SK-N-SH treated with all-trans-retinoic acid at 6 μM for 48 hours (cell line): ENCODE measurements at regions not wholly inside any gene's neighbourhood (a gene's known extent, or its start where the extent isn't known, plus 50 kb on each side); places are given as distances from the start of the nearest gene placed in this dataset.

Source experiments
- ATAC-seq: fragments of 200-7000 bp; cut with Tn5 transposase; 3 replicates; pipeline ENCODE4 v1.9.1; 2020; ENCODE audit warnings: mild to moderate bottlenecking, moderate library complexity
- TOX ChIP-seq: fragments of 250-450 bp; sonication (Bioruptor Pico); IDR thresholded peaks from 2 replicates; pipeline ENCODE4 v1.8.0; 2021; ENCODE audit warnings: mild to moderate bottlenecking, moderate library complexity, borderline replicate concordance
- ZFP30 ChIP-seq: fragments of 450-650 bp; formaldehyde crosslinking; IDR thresholded peaks from 2 replicates; pipeline ENCODE4 v1.5.0; 2022; ENCODE audit warnings: mild to moderate bottlenecking, moderate library complexity
- ZNF8 ChIP-seq: fragments of 450-650 bp; formaldehyde crosslinking; IDR thresholded peaks from 2 replicates; pipeline ENCODE4 v1.5.0; 2020; ENCODE audit warnings: mild to moderate bottlenecking, moderate library complexity
- TF ChIP-seq, protein P1 (sequence below): fragments of 250-450 bp; sonication (Bioruptor Pico); IDR thresholded peaks from 2 replicates; pipeline ENCODE4 v1.8.0; 2021; ENCODE audit warnings: low read depth, mild to moderate bottlenecking, moderate library complexity, borderline replicate concordance

DNA sequence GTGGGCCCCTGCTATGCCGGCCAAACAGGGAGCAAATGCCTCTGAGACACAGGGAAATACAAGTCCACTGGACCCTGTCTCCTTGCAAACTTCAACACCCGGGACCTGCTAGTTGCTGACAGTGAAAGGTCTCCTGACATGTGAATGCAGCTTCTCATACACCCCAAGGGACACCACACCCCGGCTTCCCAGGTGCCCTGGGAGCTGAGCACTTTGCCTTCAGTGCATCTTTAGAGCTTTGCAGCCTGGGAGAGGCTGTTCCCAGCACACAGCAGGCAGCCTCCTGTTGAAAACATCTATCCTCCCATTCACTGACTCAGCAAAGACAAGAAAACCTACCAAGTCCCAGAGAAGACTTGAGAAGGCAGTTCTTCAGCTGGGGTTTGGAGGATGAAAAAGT lies 143.4 kb downstream of the COL6A3 start:
- no peak for ATAC-seq
- TF ChIP-seq TOX (CRISPR knock-in tag), result no peak
- TF ChIP-seq, all 23 proteins: peak for 0

DNA sequence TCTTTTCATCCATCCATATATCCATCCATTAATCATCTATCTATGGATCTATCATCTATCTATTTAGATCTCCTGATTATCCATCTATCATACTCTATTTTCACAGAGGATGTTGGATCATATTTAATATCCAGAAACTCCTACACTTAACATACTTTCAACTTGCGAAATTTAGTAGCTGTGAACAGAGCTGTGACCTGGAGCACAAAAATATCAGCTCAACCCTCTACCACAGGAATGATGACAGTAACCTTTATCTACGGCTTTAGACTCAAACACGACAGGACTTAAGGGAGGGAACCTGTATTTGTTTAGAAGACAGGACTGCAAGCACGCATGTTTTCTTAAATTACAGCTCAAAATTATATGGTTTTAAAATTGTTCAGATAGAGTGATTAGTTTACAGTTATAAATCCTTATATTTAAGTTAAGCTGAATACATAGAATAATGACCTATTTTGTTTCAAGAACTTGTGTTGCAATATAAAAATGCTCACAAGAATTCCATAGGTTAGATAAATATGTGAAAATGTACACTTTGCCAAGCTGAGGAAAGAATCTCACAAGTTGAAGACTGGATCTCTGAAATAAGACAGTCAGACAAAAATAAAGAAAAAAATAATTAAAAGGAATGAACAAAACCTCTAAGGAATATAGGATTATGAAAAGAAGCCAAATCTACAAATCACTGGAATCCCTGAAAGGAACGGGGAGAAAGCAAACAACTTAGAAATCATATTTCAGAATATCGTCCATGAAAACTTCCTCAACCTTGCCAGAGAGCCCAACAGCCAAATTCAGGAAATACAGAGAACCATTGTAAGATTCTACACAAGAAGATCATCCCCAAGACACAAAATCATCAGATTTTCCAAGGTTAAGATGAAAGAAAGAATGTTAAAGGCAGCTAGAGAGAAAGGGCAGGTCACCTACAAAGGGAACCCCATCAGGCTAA lies 142.0 kb downstream of the COL6A3 start:
- TF ChIP-seq ZFP30 (CRISPR knock-in tag) (no peak), ZNF8 (CRISPR knock-in tag) (no peak)
- TF ChIP-seq, protein P1, sequence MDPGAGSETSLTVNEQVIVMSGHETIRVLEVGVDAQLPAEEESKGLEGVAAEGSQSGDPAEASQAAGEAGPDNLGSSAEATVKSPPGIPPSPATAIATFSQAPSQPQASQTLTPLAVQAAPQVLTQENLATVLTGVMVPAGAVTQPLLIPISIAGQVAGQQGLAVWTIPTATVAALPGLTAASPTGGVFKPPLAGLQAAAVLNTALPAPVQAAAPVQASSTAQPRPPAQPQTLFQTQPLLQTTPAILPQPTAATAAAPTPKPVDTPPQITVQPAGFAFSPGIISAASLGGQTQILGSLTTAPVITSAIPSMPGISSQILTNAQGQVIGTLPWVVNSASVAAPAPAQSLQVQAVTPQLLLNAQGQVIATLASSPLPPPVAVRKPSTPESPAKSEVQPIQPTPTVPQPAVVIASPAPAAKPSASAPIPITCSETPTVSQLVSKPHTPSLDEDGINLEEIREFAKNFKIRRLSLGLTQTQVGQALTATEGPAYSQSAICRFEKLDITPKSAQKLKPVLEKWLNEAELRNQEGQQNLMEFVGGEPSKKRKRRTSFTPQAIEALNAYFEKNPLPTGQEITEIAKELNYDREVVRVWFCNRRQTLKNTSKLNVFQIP (CRISPR knock-in tag), result no peak
- no peak for ATAC-seq
